Peyer's patch (tissue), 4 donors: ENCODE measurements at regions not wholly inside any gene's neighbourhood (a gene's known extent, or its start where the extent isn't known, plus 50 kb on each side); places are given as distances from the start of the nearest gene placed in this dataset.

ENCODE experiments used
- DNase-seq, 3 donors: peaks; one replicate each; pipeline ENCODE4 v3.0.0-alpha.2; 2017 to 2019
- H3K27ac ChIP-seq, 4 donors: fragments of 200-600 bp; sonication (generic); one replicate each; pipeline ENCODE4 v1.5.1; 2016 to 2019
- H3K27me3 ChIP-seq, 2 donors: fragments of 200-600 bp; sonication (generic); one replicate each; pipeline ENCODE4 v1.5.1; 2019
- H3K36me3 ChIP-seq, 3 donors: fragments of 200-600 bp; sonication (generic); one replicate each; pipeline ENCODE4 v1.5.1; 2016 to 2019
- H3K4me1 ChIP-seq, 4 donors: fragments of 200-600 bp; sonication (generic); one replicate each; pipeline ENCODE4 v1.5.1; 2016 to 2019
- H3K4me3 ChIP-seq, 4 donors: fragments of 200-600 bp; sonication (generic); 1 replicate in 3 of 4; 2 replicates in 1 of 4; pipeline ENCODE4 v1.5.1; 2016 to 2019; ENCODE audit warnings: mild to moderate bottlenecking in 1 of 4
- H3K9me3 ChIP-seq, 4 donors: fragments of 200-600 bp; sonication (generic); one replicate each; pipeline ENCODE4 v1.5.1; 2016 to 2019; ENCODE audit warnings: mild to moderate bottlenecking in 1 of 4
- CTCF ChIP-seq, 6 experiments: fragments of 450-650 bp in 4 of 6; fragments of 200-600 bp in 2 of 6; sonication (generic) in 1 of 6; IDR thresholded peaks; one replicate each; pipeline ENCODE4 v1.5.1; 2017 to 2019; ENCODE audit warnings: antibody characterized with exemption in 6 of 6, mild to moderate bottlenecking in 3 of 6, moderate library complexity in 1 of 6
- POLR2A ChIP-seq, 2 donors: fragments of 450-650 bp; IDR thresholded peaks; one replicate each; pipeline ENCODE4 v1.5.1; 2017; ENCODE audit warnings: antibody characterized with exemption in 2 of 2, mild to moderate bottlenecking in 2 of 2, moderate library complexity in 2 of 2

- Histone ChIP-seq H3K36me3 (no peaks in the 10 kb centered on the region), H3K27me3 (no peaks in the 10 kb centered on the region)
Measured at GRCh38 chr13:81591528-81592220, 1250.7 kb upstream of the SPRY2 start.

GRCh38 chr13:81582381-81582780 is 1241.5 kb upstream of the SPRY2 start:
- no peak for DNase-seq
- no peak overlapping the region for H3K27ac ChIP-seq
- no peaks in the 10 kb centered on the region for H3K9me3 ChIP-seq
- TF ChIP-seq POLR2A (IDR thresholded peaks at IDR 0.05) (no peak), CTCF (IDR thresholded peaks at IDR 0.05) (no peak)
- no peak overlapping the region for H3K4me3 ChIP-seq
- no peaks in the 10 kb centered on the region for H3K36me3 ChIP-seq
- no peaks in the 10 kb centered on the region for H3K4me1 ChIP-seq
- H3K27me3 ChIP-seq = no peaks in the 10 kb centered on the region

More at GRCh38 chr13:81591528-81592220, 1250.7 kb upstream of the SPRY2 start:
- Histone ChIP-seq H3K9me3 (no peaks in the 10 kb centered on the region), H3K4me1 (no peaks in the 10 kb centered on the region), H3K27ac (no peak overlapping the region), H3K4me3 (no peak overlapping the region)
- TF ChIP-seq POLR2A (IDR thresholded peaks at IDR 0.05) = no peak
- no peak for TF ChIP-seq CTCF (IDR thresholded peaks at IDR 0.05)
- no peak for DNase-seq

- no peak overlapping the region for H3K27ac ChIP-seq
- H3K36me3 ChIP-seq = no peaks in the 10 kb centered on the region
- TF ChIP-seq CTCF (IDR thresholded peaks at IDR 0.05) = no peak
- TF ChIP-seq POLR2A (IDR thresholded peaks at IDR 0.05) = no peak
- H3K4me3 ChIP-seq = no peak overlapping the region
- no peaks in the 10 kb centered on the region for H3K4me1 ChIP-seq
- DNase-seq = no peak
- H3K9me3 ChIP-seq = no peaks in the 10 kb centered on the region
- no peaks in the 10 kb centered on the region for H3K27me3 ChIP-seq
Measured at GRCh38 chr13:81577601-81578195, 1236.8 kb upstream of the SPRY2 start.

- Histone ChIP-seq H3K4me3 (no peak overlapping the region), H3K27me3 (no peaks in the 10 kb centered on the region), H3K36me3 (no peaks in the 10 kb centered on the region), H3K27ac (no peak overlapping the region), H3K4me1 (no peaks in the 10 kb centered on the region), H3K9me3 (no peaks in the 10 kb centered on the region)
- TF ChIP-seq POLR2A (IDR thresholded peaks at IDR 0.05) (no peak), CTCF (IDR thresholded peaks at IDR 0.05) (no peak)
- DNase-seq = no peak
Measured at GRCh38 chr13:81568824-81569223, 1227.9 kb upstream of the SPRY2 start.

- no peak for TF ChIP-seq CTCF (IDR thresholded peaks at IDR 0.05)
- TF ChIP-seq POLR2A (IDR thresholded peaks at IDR 0.05) = no peak
- DNase-seq = no peak
- no peaks in the 10 kb centered on the region for H3K9me3 ChIP-seq
Measured at GRCh38 chr13:81565849-81566248, 1224.9 kb upstream of the SPRY2 start.

More at GRCh38 chr13:81565849-81566248, 1224.9 kb upstream of the SPRY2 start:
- no peaks in the 10 kb centered on the region for H3K4me1 ChIP-seq
- no peak overlapping the region for H3K4me3 ChIP-seq
- no peak overlapping the region for H3K27ac ChIP-seq
- no peaks in the 10 kb centered on the region for H3K27me3 ChIP-seq
- no peaks in the 10 kb centered on the region for H3K36me3 ChIP-seq
